ENCODE measurements at regions not wholly inside any gene's neighbourhood (a gene's known extent, or its start where the extent isn't known, plus 50 kb on each side); places are given as distances from the start of the nearest gene placed in this dataset.
"Not testable (repeated sequence)": the region's sequence is repeated elsewhere in the genome, so short reads cannot be mapped to it uniquely, and the experiment has no call there.

DNA sequence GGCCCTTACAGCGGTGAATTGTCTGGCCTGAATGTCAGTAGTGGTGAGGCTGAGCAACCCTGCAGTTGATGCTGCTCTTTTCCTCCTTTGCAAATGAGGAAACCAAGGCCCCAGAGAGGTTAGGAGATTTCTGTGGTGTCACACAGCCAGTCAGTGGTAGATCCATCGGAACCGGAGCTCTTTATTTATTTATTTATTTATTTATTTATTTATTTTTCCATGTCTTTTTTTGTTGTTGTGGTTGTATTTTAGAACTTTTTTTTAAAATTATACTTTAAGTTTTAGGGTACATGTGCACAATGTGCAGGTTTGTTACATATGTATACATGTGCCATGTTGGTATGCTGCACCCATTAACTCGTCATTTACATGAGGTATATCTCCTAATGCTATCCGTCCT is 368.4 kb upstream of the CLINT1 start:
- H3K27ac ChIP-seq (ENCODE audit: extremely low read length, insufficient read depth, low read length); DNase-seq (ENCODE audit: low spot score); H3K79me2 ChIP-seq (ENCODE audit: insufficient read depth, low read length); H3K4me3 ChIP-seq (replicated peaks in 1 of 3; ENCODE audit: insufficient read depth in 1 of 3, low read depth in 2 of 3, low read length in 3 of 3); H4K20me1 ChIP-seq (ENCODE audit: insufficient read depth, low read length); CTCF ChIA-PET (ENCODE audit: low intra/inter-chr PET ratio, low total read pairs); H2AFZ ChIP-seq (ENCODE audit: low read length); H3K4me2 ChIP-seq (ENCODE audit: low read depth, low read length); ATAC-seq; POLR2A ChIA-PET; in situ Hi-C loops (cut with HindIII; ENCODE audit: extremely low pct_ligation_motif_present, low pct_unique_long_range_greater_than_20kb); H3K9ac ChIP-seq (ENCODE audit: insufficient read depth, low read depth, low read length); FAIRE-seq; H3K27me3 ChIP-seq (ENCODE audit: control insufficient read depth in 1 of 2, insufficient read depth in 2 of 2, low read length in 2 of 2); H3K9me3 ChIP-seq (ENCODE audit: low read length); H3K4me1 ChIP-seq (ENCODE audit: insufficient read depth, low read length); H3K36me3 ChIP-seq (replicated peaks in 1 of 2; ENCODE audit: control insufficient read depth in 1 of 2, insufficient read depth in 2 of 2, low read length in 2 of 2); intact Hi-C loops (cut with micrococcal nuclease; ENCODE audit: unreplicated experiment); BruUV-seq (replicated peaks): not testable (repeated sequence)
- 48% methylated on average over 4 of the region's 5 CpGs for WGBS (ENCODE audit: low lambda C conversion rate)

DNA sequence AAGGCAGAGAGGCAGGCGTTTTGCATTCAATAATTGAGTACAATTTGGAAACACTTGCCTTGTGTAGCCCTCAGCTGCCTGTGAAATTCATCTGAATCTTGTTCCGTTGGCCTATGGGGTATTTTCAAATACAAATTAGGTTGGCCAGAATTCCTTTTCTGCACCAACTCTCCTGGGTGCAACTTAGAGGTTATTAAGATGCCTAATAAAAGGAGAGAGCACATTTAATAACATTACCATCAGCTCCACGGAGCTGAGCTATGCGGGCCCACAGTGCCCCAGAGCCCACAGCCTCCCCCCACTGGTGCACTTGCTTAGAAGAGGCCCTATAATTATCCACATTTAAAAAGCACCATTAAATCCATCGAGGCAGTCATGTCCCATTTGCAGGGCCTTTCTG is 367.6 kb upstream of the CLINT1 start:
- POLR2A ChIA-PET, result no interaction called here
- Histone ChIP-seq H3K4me2 (ENCODE audit: low read depth, low read length) (no peak overlapping the region), H3K9me3 (ENCODE audit: low read length) (no peaks in the 10 kb centered on the region), H3K27ac (ENCODE audit: extremely low read length, insufficient read depth, low read length) (no peak overlapping the region), H3K4me3 (replicated peaks in 1 of 3; ENCODE audit: insufficient read depth in 1 of 3, low read depth in 2 of 3, low read length in 3 of 3) (no peak overlapping the region), H3K27me3 (ENCODE audit: control insufficient read depth in 1 of 2, insufficient read depth in 2 of 2, low read length in 2 of 2) (no peaks in the 10 kb centered on the region), H3K36me3 (replicated peaks in 1 of 2; ENCODE audit: control insufficient read depth in 1 of 2, insufficient read depth in 2 of 2, low read length in 2 of 2) (no peaks in the 10 kb centered on the region), H3K4me1 (ENCODE audit: insufficient read depth, low read length) (no peaks in the 10 kb centered on the region), H3K79me2 (ENCODE audit: insufficient read depth, low read length) (no peaks in the 10 kb centered on the region), H3K9ac (ENCODE audit: insufficient read depth, low read depth, low read length) (no peak overlapping the region), H2AFZ (ENCODE audit: low read length) (no peak overlapping the region), H4K20me1 (ENCODE audit: insufficient read depth, low read length) (no peaks in the 10 kb centered on the region)
- no TSS peak for BruUV-seq (replicated peaks)
- CTCF ChIA-PET (ENCODE audit: low intra/inter-chr PET ratio, low total read pairs), result no interaction called here
- ATAC-seq (no peak), DNase-seq (ENCODE audit: low spot score) (no peak), FAIRE-seq (no peak)
- 19% methylated on average over 5 of the region's 5 CpGs for WGBS (ENCODE audit: low lambda C conversion rate)
- in situ Hi-C loops (cut with HindIII; ENCODE audit: extremely low pct_ligation_motif_present, low pct_unique_long_range_greater_than_20kb) (no loop called here), intact Hi-C loops (cut with micrococcal nuclease; ENCODE audit: unreplicated experiment) (no loop called here)
- TF ChIP-seq, protein P1, sequence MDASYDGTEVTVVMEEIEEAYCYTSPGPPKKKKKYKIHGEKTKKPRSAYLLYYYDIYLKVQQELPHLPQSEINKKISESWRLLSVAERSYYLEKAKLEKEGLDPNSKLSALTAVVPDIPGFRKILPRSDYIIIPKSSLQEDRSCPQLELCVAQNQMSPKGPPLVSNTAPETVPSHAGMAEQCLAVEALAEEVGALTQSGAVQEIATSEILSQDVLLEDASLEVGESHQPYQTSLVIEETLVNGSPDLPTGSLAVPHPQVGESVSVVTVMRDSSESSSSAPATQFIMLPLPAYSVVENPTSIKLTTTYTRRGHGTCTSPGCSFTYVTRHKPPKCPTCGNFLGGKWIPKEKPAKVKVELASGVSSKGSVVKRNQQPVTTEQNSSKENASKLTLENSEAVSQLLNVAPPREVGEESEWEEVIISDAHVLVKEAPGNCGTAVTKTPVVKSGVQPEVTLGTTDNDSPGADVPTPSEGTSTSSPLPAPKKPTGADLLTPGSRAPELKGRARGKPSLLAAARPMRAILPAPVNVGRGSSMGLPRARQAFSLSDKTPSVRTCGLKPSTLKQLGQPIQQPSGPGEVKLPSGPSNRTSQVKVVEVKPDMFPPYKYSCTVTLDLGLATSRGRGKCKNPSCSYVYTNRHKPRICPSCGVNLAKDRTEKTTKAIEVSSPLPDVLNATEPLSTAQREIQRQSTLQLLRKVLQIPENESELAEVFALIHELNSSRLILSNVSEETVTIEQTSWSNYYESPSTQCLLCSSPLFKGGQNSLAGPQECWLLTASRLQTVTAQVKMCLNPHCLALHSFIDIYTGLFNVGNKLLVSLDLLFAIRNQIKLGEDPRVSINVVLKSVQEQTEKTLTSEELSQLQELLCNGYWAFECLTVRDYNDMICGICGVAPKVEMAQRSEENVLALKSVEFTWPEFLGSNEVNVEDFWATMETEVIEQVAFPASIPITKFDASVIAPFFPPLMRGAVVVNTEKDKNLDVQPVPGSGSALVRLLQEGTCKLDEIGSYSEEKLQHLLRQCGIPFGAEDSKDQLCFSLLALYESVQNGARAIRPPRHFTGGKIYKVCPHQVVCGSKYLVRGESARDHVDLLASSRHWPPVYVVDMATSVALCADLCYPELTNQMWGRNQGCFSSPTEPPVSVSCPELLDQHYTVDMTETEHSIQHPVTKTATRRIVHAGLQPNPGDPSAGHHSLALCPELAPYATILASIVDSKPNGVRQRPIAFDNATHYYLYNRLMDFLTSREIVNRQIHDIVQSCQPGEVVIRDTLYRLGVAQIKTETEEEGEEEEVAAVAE (CRISPR knock-in tag; IDR thresholded peaks at IDR 0.05; ENCODE audit: borderline replicate concordance), result no peak
- TF ChIP-seq, protein P2, sequence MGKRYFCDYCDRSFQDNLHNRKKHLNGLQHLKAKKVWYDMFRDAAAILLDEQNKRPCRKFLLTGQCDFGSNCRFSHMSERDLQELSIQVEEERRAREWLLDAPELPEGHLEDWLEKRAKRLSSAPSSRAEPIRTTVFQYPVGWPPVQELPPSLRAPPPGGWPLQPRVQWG (CRISPR knock-in tag; IDR thresholded peaks at IDR 0.05; ENCODE audit: borderline replicate concordance, low read depth), result no peak
- TF ChIP-seq, protein P3, sequence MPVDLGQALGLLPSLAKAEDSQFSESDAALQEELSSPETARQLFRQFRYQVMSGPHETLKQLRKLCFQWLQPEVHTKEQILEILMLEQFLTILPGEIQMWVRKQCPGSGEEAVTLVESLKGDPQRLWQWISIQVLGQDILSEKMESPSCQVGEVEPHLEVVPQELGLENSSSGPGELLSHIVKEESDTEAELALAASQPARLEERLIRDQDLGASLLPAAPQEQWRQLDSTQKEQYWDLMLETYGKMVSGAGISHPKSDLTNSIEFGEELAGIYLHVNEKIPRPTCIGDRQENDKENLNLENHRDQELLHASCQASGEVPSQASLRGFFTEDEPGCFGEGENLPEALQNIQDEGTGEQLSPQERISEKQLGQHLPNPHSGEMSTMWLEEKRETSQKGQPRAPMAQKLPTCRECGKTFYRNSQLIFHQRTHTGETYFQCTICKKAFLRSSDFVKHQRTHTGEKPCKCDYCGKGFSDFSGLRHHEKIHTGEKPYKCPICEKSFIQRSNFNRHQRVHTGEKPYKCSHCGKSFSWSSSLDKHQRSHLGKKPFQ (CRISPR knock-in tag; IDR thresholded peaks at IDR 0.05; ENCODE audit: insufficient replicate concordance), result no peak
- TF ChIP-seq, protein P4, sequence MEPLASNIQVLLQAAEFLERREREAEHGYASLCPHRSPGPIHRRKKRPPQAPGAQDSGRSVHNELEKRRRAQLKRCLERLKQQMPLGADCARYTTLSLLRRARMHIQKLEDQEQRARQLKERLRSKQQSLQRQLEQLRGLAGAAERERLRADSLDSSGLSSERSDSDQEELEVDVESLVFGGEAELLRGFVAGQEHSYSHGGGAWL (CRISPR knock-in tag; IDR thresholded peaks at IDR 0.05), result no peak
- TF ChIP-seq MIXL1 (CRISPR knock-in tag; IDR thresholded peaks at IDR 0.05) (no peak), HES4 (CRISPR knock-in tag; IDR thresholded peaks at IDR 0.05; ENCODE audit: borderline replicate concordance) (no peak), JARID2 (CRISPR knock-in tag; IDR thresholded peaks at IDR 0.05; ENCODE audit: insufficient replicate concordance) (no peak)
- TF ChIP-seq, protein P5, sequence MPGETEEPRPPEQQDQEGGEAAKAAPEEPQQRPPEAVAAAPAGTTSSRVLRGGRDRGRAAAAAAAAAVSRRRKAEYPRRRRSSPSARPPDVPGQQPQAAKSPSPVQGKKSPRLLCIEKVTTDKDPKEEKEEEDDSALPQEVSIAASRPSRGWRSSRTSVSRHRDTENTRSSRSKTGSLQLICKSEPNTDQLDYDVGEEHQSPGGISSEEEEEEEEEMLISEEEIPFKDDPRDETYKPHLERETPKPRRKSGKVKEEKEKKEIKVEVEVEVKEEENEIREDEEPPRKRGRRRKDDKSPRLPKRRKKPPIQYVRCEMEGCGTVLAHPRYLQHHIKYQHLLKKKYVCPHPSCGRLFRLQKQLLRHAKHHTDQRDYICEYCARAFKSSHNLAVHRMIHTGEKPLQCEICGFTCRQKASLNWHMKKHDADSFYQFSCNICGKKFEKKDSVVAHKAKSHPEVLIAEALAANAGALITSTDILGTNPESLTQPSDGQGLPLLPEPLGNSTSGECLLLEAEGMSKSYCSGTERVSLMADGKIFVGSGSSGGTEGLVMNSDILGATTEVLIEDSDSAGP (CRISPR knock-in tag; IDR thresholded peaks at IDR 0.05; ENCODE audit: borderline replicate concordance), result no peak
